AG09309 (cell line): ENCODE measurements at regions not wholly inside any gene's neighbourhood (a gene's known extent, or its start where the extent isn't known, plus 50 kb on each side); places are given as distances from the start of the nearest gene placed in this dataset.

Experiments
- DNase-seq: peaks from one replicate; pipeline ENCODE4 v3.0.0-alpha.2; 2010; ENCODE audit warnings: low read depth
- H3K4me3 ChIP-seq: 2 replicates; pipeline ENCODE4 v1.5.1; 2011; ENCODE audit warnings: mild to moderate bottlenecking, low read depth, low read length, moderate library complexity; ENCODE audit not compliant: control insufficient read depth
- CTCF ChIP-seq: IDR thresholded peaks from 2 replicates; pipeline ENCODE4 v1.5.1; 2011; ENCODE audit warnings: mild to moderate bottlenecking, low read depth, low read length, inconsistent platforms; ENCODE audit not compliant: insufficient read depth, control insufficient read depth; ENCODE audit errors: missing control alignments

GRCh38 chr5:153347611-153348010, 142.9 kb upstream of the GRIA1 start:
- TF ChIP-seq CTCF = no peak
- DNase-seq = no peak
- H3K4me3 ChIP-seq = no peak overlapping the region

DNA sequence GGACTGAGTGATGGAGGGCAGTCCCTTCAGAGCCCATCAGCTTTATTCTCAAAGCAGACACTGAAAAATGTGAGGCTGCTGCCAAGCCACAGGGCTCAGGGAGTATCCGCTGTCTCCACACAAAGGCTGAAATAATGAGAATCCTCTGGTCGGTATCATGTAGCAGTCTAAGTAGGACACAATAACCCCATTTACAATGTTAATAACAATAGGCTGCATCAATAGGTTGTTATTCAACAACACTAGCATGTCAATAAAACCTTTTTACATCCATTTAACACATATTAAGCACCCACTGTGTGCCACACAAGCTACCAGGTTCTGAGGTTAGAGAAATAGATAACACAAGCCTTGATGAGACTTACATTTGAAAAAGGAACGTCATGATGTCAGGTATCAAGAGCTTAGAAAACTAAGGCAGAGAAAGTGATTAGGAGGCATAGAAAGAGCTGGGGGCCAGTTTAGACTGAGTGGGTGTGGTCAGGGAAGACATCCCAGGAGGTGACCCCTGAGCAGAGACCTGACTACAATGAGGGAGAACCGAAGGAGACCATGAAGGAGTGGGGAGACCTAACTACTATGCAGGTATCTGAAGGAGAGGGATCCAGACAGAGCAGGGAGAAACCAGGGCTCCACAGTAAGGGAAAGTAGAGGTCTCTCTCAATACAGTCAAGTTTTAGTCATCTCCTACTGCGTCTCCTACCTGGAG, 140.1 kb upstream of the GRIA1 start:
- no peak overlapping the region for H3K4me3 ChIP-seq
- DNase-seq = no peak
- no peak for TF ChIP-seq CTCF

GRCh38 chr5:153352685-153353219, 137.7 kb upstream of the GRIA1 start:
- H3K4me3 ChIP-seq = no peak overlapping the region
- no peak for TF ChIP-seq CTCF
- no peak for DNase-seq

- H3K4me3 ChIP-seq = no peak overlapping the region
- TF ChIP-seq CTCF = no peak
Measured at GRCh38 chr5:153357493-153358112, 132.9 kb upstream of the GRIA1 start.

GRCh38 chr5:153358315-153358976, 132.0 kb upstream of the GRIA1 start:
- DNase-seq = no peak
- no peak overlapping the region for H3K4me3 ChIP-seq
- TF ChIP-seq CTCF = no peak

More at GRCh38 chr5:153357493-153358112, 132.9 kb upstream of the GRIA1 start:
- no peak for DNase-seq

GRCh38 chr5:153360860-153361259, 129.6 kb upstream of the GRIA1 start:
- no peak for TF ChIP-seq CTCF
- H3K4me3 ChIP-seq = no peak overlapping the region
- no peak for DNase-seq
